ENCODE measurements at regions not wholly inside any gene's neighbourhood (a gene's known extent, or its start where the extent isn't known, plus 50 kb on each side); places are given as distances from the start of the nearest gene placed in this dataset.

DNA sequence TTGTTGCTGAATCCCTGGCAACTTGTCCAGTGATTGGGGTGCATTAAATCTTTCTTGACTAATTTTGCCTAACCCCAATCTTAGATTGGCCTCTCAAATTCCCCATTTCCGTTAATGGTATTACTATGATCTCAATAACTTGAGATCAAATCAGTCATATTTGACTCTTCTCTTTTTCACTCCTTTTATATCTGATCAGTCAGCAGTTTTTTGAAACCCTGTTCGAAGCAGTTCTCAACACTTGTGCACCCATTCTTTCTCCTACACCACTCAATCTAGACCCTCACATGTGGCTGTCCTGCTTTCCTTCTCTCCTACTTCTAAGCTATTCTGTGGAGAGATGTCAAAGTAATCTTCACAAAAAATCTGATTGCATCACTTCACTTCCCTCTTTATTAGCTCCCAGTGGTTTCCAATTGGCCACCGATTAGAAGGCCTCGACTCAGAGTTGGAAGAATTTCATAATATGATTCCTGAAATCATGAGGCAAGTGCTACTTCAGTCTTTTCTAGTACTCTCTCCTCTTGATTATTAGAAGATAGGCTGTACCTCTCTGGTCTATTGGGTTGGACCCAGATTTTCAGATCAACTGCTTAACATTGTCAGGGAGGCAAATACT, 128.9 kb downstream of the ZNF365 start:
- ChIA-PET POLR2A (ENCODE audit: low non-redundant PET) (no interaction called here), CTCF (no interaction called here)
- no peak for TF ChIP-seq CTCF (conservative IDR thresholded peaks at IDR 0.05; ENCODE audit: low read depth)

DNA sequence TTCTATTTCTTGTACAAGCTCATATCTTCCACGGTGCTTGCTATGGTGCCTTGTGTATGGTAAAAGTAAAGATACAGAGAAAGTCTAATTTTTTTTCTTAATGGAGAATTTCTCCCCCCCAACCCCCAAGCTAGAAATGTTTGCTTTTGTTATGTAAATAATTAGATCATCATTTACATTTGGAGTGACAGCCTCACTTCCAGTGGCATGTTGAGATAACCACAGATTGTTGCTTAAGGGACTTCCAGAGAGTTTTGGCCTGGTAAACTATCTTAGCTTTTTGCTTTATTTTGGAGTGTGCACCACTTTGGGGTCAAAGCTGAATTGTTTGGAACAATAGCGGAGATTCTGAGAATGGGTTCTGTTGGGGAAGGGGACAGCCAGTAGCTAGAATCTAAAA, 129.7 kb downstream of the ZNF365 start:
- TF ChIP-seq CTCF (conservative IDR thresholded peaks at IDR 0.05; ENCODE audit: low read depth) = no peak
- CTCF ChIA-PET = interaction anchor here (0.6 to 0.7 kb wide), 4 partner anchors 120 to 1696 kb away, joined by 3 to 7 read pairs (median 4); no protein-coding TSS in a partner anchor
- no peak overlapping the region for H3K27ac ChIP-seq
- no peak for DNase-seq (ENCODE audit: low spot score)
- POLR2A ChIA-PET (ENCODE audit: low non-redundant PET) = no interaction called here

More for the DNA sequence above, 128.9 kb downstream of the ZNF365 start:
- no peak for DNase-seq (ENCODE audit: low spot score)
- no peak overlapping the region for H3K27ac ChIP-seq

DNA sequence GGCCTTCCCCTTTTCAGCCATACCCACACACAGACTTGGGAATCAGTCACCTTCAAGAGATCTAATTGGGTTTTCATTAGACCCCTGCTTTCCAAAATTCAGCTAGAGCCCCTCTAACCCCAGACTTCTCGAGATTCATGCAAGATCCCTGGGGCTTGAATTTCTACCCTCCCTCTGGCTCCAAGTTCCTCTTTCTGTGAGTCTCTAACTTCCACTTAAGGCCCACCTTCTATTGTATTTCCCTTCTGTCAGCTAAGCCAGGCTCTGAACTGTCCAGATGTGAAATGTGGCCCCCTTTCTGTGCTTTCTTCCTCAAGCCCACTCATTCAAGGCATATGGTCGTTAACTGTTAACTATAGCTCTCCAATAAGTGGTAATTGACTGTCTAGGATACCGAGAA, 132.2 kb downstream of the ZNF365 start:
- no peak for TF ChIP-seq CTCF (conservative IDR thresholded peaks at IDR 0.05; ENCODE audit: low read depth)
- H3K27ac ChIP-seq = no peak overlapping the region
- POLR2A ChIA-PET (ENCODE audit: low non-redundant PET) = no interaction called here
- DNase-seq (ENCODE audit: low spot score) = no peak
- CTCF ChIA-PET = no interaction called here

DNA sequence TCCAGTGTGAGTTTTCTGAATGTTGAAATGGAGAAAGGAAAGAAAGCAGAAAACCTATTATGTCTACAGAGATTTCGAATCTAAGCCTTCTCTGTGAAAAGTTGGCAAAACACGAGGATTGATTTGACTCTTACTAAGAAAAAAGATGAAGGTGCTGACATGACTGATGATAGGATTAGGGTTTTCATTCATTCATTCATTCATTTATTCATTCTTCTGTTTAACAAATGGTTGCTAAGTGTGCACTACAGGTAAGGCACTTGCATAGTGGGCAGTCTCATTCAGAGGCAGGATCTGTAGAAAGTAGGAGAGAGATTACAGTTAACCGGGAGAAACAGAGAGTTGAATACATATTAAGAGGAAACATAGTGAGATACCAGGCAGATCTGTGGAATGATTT, 137.1 kb downstream of the ZNF365 start:
- DNase-seq (ENCODE audit: low spot score) = no peak
- H3K27ac ChIP-seq = no peak overlapping the region
- no peak for TF ChIP-seq CTCF (conservative IDR thresholded peaks at IDR 0.05; ENCODE audit: low read depth)
- ChIA-PET POLR2A (ENCODE audit: low non-redundant PET) (no interaction called here), CTCF (no interaction called here)

DNA sequence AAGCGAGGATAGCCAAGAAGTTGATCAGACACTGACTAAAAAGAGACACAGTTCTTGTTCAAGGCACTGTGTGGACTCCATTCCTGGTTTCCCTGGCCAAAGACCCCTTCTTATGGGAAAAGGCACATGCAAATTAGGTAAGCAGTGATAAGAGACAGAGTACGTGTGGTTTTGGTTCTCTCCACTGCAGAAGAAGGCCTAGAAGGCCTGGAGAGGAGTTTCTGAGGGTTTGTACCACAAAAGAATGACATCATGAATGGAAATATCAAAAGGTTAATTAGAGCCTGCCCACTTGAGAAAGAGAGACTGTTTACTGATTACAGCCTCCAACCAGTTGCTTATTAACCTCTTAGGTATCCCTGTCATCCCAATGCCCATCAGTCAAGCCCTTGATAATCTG, 137.5 kb downstream of the ZNF365 start:
- POLR2A ChIA-PET (ENCODE audit: low non-redundant PET) = no interaction called here
- H3K27ac ChIP-seq = no peak overlapping the region
- CTCF ChIA-PET = no interaction called here
- no peak for DNase-seq (ENCODE audit: low spot score)
- TF ChIP-seq CTCF (conservative IDR thresholded peaks at IDR 0.05; ENCODE audit: low read depth) = no peak

- ChIA-PET CTCF (no interaction called here), POLR2A (ENCODE audit: low non-redundant PET) (no interaction called here)
- DNase-seq (ENCODE audit: low spot score) = no peak
- H3K27ac ChIP-seq = no peak overlapping the region
- TF ChIP-seq CTCF (conservative IDR thresholded peaks at IDR 0.05; ENCODE audit: low read depth) = no peak
Observed at GRCh38 chr10:62512732-62513475, 138.7 kb downstream of the ZNF365 start.

Measured in RWPE1 (cell line).